GM12878 (cell line): ENCODE measurements at regions not wholly inside any gene's neighbourhood (a gene's known extent, or its start where the extent isn't known, plus 50 kb on each side); places are given as distances from the start of the nearest gene placed in this dataset.

Experiments
- ATF3 ChIP-seq: IDR thresholded peaks from 2 replicates; pipeline ENCODE4 v1.6.1; 2011; ENCODE audit warnings: low read depth, mild to moderate bottlenecking, low read length, moderate library complexity, borderline replicate concordance; ENCODE audit errors: extremely low read depth
- BACH1 ChIP-seq: fragments of 450-650 bp; IDR thresholded peaks from 2 replicates; pipeline ENCODE4 v1.6.1; 2017; ENCODE audit warnings: mild to moderate bottlenecking, borderline replicate concordance
- BRCA1 ChIP-seq: IDR thresholded peaks from 2 replicates; pipeline ENCODE4 v1.6.1; 2011; ENCODE audit warnings: low read depth, low read length, improper control_type of control experiment
- CBFB ChIP-seq: IDR thresholded peaks from 2 replicates; pipeline ENCODE4 v1.6.1; 2016; ENCODE audit warnings: antibody characterized with exemption, low read depth
- CTCF ChIP-seq, 3 experiments: IDR thresholded peaks in 2 of 3; conservative IDR thresholded peaks in 1 of 3; 2 replicates each; pipeline ENCODE4 v1.5.1; 2011; ENCODE audit warnings: low read depth in 3 of 3, low read length in 3 of 3, mild to moderate bottlenecking in 3 of 3, control low read depth in 2 of 3, moderate library complexity in 2 of 3, inconsistent platforms in 1 of 3, mixed read lengths in 1 of 3; ENCODE audit not compliant: control insufficient read depth in 2 of 3, insufficient read depth in 1 of 3; ENCODE audit errors: extremely low read depth in 1 of 3
- EP300 ChIP-seq, 2 experiments: fragments of 150-350 bp in 1 of 2; IDR thresholded peaks; 2 replicates each; pipeline ENCODE4 v1.6.1; 2011 to 2012; ENCODE audit warnings: low read depth in 2 of 2, low read length in 2 of 2, borderline replicate concordance in 1 of 2, improper control_type of control experiment in 1 of 2, inconsistent platforms in 1 of 2; ENCODE audit not compliant: control insufficient read depth in 1 of 2
- HDAC2 ChIP-seq: fragments of 200-600 bp; sonication (generic); IDR thresholded peaks from 2 replicates; pipeline ENCODE4 v1.6.1; 2017
- MAX ChIP-seq: IDR thresholded peaks from 2 replicates; pipeline ENCODE4 v1.6.1; 2012; ENCODE audit warnings: low read depth, low read length, improper control_type of control experiment
- POLR2A ChIP-seq: IDR thresholded peaks from 2 replicates; pipeline ENCODE4 v1.6.1; 2011; ENCODE audit warnings: low read depth, mild to moderate bottlenecking, low read length
- POLR2AphosphoS5 ChIP-seq: IDR thresholded peaks from 2 replicates; pipeline ENCODE4 v1.6.1; 2011; ENCODE audit warnings: mild to moderate bottlenecking, low read length, inconsistent platforms
- RAD21 ChIP-seq: IDR thresholded peaks from 2 replicates; pipeline ENCODE4 v1.6.1; 2011; ENCODE audit warnings: mild to moderate bottlenecking, low read depth, low read length, moderate library complexity; ENCODE audit not compliant: insufficient read depth
- RFX5 ChIP-seq: IDR thresholded peaks from 2 replicates; pipeline ENCODE4 v1.6.1; 2011; ENCODE audit warnings: low read depth, low read length, improper control_type of control experiment
- ZNF217 ChIP-seq: fragments of 450-650 bp; IDR thresholded peaks from 2 replicates; pipeline ENCODE4 v1.6.1; 2017; ENCODE audit warnings: antibody characterized with exemption, mild to moderate bottlenecking

GRCh38 chr4:23741681-23742191, 148.1 kb downstream of the PPARGC1A start:
- TF ChIP-seq POLR2AphosphoS5: no peak
- TF ChIP-seq ATF3: no peak
- no peak for TF ChIP-seq CTCF (IDR thresholded peaks at IDR 0.05 in 2 of 3, conservative IDR thresholded peaks at IDR 0.05 in 1 of 3; ENCODE audit: control insufficient read depth in 2 of 3, extremely low read depth in 1 of 3, insufficient read depth in 1 of 3, low read depth in 3 of 3, low read length in 3 of 3)
- no peak for TF ChIP-seq CBFB
- no peak for TF ChIP-seq ZNF217
- TF ChIP-seq MAX: no peak
- no peak for TF ChIP-seq BACH1
- TF ChIP-seq BRCA1: no peak
- no peak for TF ChIP-seq RAD21
- no peak for TF ChIP-seq HDAC2
- TF ChIP-seq EP300 (IDR thresholded peaks at IDR 0.05; ENCODE audit: borderline replicate concordance in 1 of 2, control insufficient read depth in 1 of 2, low read depth in 2 of 2, low read length in 2 of 2): no peak
- no peak for TF ChIP-seq RFX5
- TF ChIP-seq POLR2A: no peak
